WTC11 (cell line): ENCODE measurements at regions not wholly inside any gene's neighbourhood (a gene's known extent, or its start where the extent isn't known, plus 50 kb on each side); places are given as distances from the start of the nearest gene placed in this dataset.
"Not testable (repeated sequence)": the region's sequence is repeated elsewhere in the genome, so short reads cannot be mapped to it uniquely, and the experiment has no call there.

Experiments
- MYBL2 ChIP-seq: sonication (generic); formaldehyde crosslinking; IDR thresholded peaks from 2 replicates; pipeline ENCODE4 v1.8.1; 2023; ENCODE audit warnings: mild to moderate bottlenecking, moderate library complexity, missing genetic modification reagents
- TF ChIP-seq, protein P1 (sequence below): fragments of 200-600 bp; IDR thresholded peaks from 2 replicates; pipeline ENCODE4 v1.8.0; 2022; ENCODE audit warnings: antibody characterized with exemption

DNA sequence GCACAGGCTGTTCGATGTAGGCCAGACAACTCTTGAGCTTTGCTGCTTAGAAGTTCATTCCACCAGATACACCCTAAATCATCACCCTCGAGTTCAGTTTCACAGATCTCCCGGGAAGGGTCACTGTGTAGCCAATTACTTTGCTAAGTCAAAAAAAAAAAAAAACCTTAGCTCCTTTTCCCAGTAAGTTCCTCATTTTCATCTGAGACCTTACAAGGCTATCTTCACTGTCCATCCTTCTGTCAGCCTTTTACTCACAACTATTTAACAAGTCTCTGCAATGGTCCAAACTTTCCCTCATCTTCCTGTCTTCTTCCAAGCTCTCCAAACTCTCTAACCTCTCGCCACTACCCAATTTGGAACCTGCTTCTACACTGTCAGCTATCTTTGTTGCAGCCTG lies 615.9 kb upstream of the DEFB115 start:
- TF ChIP-seq, protein P1, sequence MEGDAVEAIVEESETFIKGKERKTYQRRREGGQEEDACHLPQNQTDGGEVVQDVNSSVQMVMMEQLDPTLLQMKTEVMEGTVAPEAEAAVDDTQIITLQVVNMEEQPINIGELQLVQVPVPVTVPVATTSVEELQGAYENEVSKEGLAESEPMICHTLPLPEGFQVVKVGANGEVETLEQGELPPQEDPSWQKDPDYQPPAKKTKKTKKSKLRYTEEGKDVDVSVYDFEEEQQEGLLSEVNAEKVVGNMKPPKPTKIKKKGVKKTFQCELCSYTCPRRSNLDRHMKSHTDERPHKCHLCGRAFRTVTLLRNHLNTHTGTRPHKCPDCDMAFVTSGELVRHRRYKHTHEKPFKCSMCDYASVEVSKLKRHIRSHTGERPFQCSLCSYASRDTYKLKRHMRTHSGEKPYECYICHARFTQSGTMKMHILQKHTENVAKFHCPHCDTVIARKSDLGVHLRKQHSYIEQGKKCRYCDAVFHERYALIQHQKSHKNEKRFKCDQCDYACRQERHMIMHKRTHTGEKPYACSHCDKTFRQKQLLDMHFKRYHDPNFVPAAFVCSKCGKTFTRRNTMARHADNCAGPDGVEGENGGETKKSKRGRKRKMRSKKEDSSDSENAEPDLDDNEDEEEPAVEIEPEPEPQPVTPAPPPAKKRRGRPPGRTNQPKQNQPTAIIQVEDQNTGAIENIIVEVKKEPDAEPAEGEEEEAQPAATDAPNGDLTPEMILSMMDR: not testable (repeated sequence)
- not testable (repeated sequence) for TF ChIP-seq MYBL2
